ENCODE measurements at regions not wholly inside any gene's neighbourhood (a gene's known extent, or its start where the extent isn't known, plus 50 kb on each side); places are given as distances from the start of the nearest gene placed in this dataset.

- no peak overlapping the region for H2AFZ ChIP-seq (ENCODE audit: low read length)
- no peak overlapping the region for H3K27ac ChIP-seq (ENCODE audit: low read depth, low read length, poor library complexity, severe bottlenecking)
- no peaks in the 10 kb centered on the region for H3K4me1 ChIP-seq (ENCODE audit: insufficient read depth, low read length, severe bottlenecking)
- no peaks in the 10 kb centered on the region for H4K20me1 ChIP-seq (ENCODE audit: insufficient read depth, low read length)
- no peaks in the 10 kb centered on the region for H3K36me3 ChIP-seq (ENCODE audit: insufficient read depth, low read length)
- no peaks in the 10 kb centered on the region for H3K79me2 ChIP-seq (ENCODE audit: insufficient read depth, low read length)
- H3F3A ChIP-seq (ENCODE audit: insufficient read depth, low read length) = no peaks in the 10 kb centered on the region
- no peaks in the 10 kb centered on the region for H3K9me3 ChIP-seq (ENCODE audit: low read length)
- H3K27me3 ChIP-seq (ENCODE audit: insufficient read depth, low read length) = no peaks in the 10 kb centered on the region
- H3K9ac ChIP-seq (ENCODE audit: low read length) = no peak overlapping the region
- TF ChIP-seq CTCF (IDR thresholded peaks at IDR 0.05; ENCODE audit: low read length) = no peak
- no peak for TF ChIP-seq EZH2 (IDR thresholded peaks at IDR 0.05; ENCODE audit: borderline replicate concordance, low read length)
- no peaks in the 10 kb centered on the region for H3K9me2 ChIP-seq (ENCODE audit: low read depth, low read length)
- H3K4me3 ChIP-seq (ENCODE audit: low read depth, low read length, poor library complexity, severe bottlenecking) = no peak overlapping the region
- no peak overlapping the region for H3K4me2 ChIP-seq (ENCODE audit: low read length)
Measured at GRCh38 chr5:164784230-164784629, 1278.8 kb downstream of the MAT2B start.

GRCh38 chr5:164798110-164798509 is 1292.7 kb downstream of the MAT2B start:
- H3K36me3 ChIP-seq (ENCODE audit: insufficient read depth, low read length) = no peaks in the 10 kb centered on the region
- H2AFZ ChIP-seq (ENCODE audit: low read length) = no peak overlapping the region
- H3F3A ChIP-seq (ENCODE audit: insufficient read depth, low read length) = no peaks in the 10 kb centered on the region
- H3K9me2 ChIP-seq (ENCODE audit: low read depth, low read length) = no peaks in the 10 kb centered on the region
- no peaks in the 10 kb centered on the region for H3K4me1 ChIP-seq (ENCODE audit: insufficient read depth, low read length, severe bottlenecking)
- no peak overlapping the region for H3K4me2 ChIP-seq (ENCODE audit: low read length)
- H3K9ac ChIP-seq (ENCODE audit: low read length) = no peak overlapping the region
- H4K20me1 ChIP-seq (ENCODE audit: insufficient read depth, low read length) = no peaks in the 10 kb centered on the region
- no peak overlapping the region for H3K27ac ChIP-seq (ENCODE audit: low read depth, low read length, poor library complexity, severe bottlenecking)
- no peak overlapping the region for H3K4me3 ChIP-seq (ENCODE audit: low read depth, low read length, poor library complexity, severe bottlenecking)
- H3K79me2 ChIP-seq (ENCODE audit: insufficient read depth, low read length) = no peaks in the 10 kb centered on the region
- no peak for TF ChIP-seq CTCF (IDR thresholded peaks at IDR 0.05; ENCODE audit: low read length)
- no peak for TF ChIP-seq EZH2 (IDR thresholded peaks at IDR 0.05; ENCODE audit: borderline replicate concordance, low read length)
- H3K9me3 ChIP-seq (ENCODE audit: low read length) = no peaks in the 10 kb centered on the region
- no peaks in the 10 kb centered on the region for H3K27me3 ChIP-seq (ENCODE audit: insufficient read depth, low read length)

- Histone ChIP-seq H3K27me3 (ENCODE audit: insufficient read depth, low read length) (no peaks in the 10 kb centered on the region), H3K9me3 (ENCODE audit: low read length) (no peaks in the 10 kb centered on the region), H4K20me1 (ENCODE audit: insufficient read depth, low read length) (no peaks in the 10 kb centered on the region), H3K9ac (ENCODE audit: low read length) (no peak overlapping the region), H3K36me3 (ENCODE audit: insufficient read depth, low read length) (no peaks in the 10 kb centered on the region), H3K4me3 (ENCODE audit: low read depth, low read length, poor library complexity, severe bottlenecking) (no peak overlapping the region), H2AFZ (ENCODE audit: low read length) (no peak overlapping the region), H3K27ac (ENCODE audit: low read depth, low read length, poor library complexity, severe bottlenecking) (no peak overlapping the region), H3K4me2 (ENCODE audit: low read length) (no peak overlapping the region), H3K4me1 (ENCODE audit: insufficient read depth, low read length, severe bottlenecking) (no peaks in the 10 kb centered on the region), H3K79me2 (ENCODE audit: insufficient read depth, low read length) (no peaks in the 10 kb centered on the region), H3F3A (ENCODE audit: insufficient read depth, low read length) (no peaks in the 10 kb centered on the region), H3K9me2 (ENCODE audit: low read depth, low read length) (no peaks in the 10 kb centered on the region)
- no peak for TF ChIP-seq EZH2 (IDR thresholded peaks at IDR 0.05; ENCODE audit: borderline replicate concordance, low read length)
- TF ChIP-seq CTCF (IDR thresholded peaks at IDR 0.05; ENCODE audit: low read length) = no peak
Measured at GRCh38 chr5:164799391-164799790, 1294.0 kb downstream of the MAT2B start.
